GM12864 (cell line): ENCODE measurements at regions not wholly inside any gene's neighbourhood (a gene's known extent, or its start where the extent isn't known, plus 50 kb on each side); places are given as distances from the start of the nearest gene placed in this dataset.

Experiments
- DNase-seq: peaks from one replicate; pipeline ENCODE4 v3.0.0-alpha.2; 2011; ENCODE audit warnings: low read depth
- H3K4me3 ChIP-seq: 2 replicates; pipeline ENCODE4 v1.5.1; 2011; ENCODE audit warnings: mild to moderate bottlenecking, low read depth, low read length, control low read depth
- TF ChIP-seq, protein P1 (sequence below): IDR thresholded peaks from 2 replicates; pipeline ENCODE4 v1.5.1; 2011; ENCODE audit warnings: low read depth, mild to moderate bottlenecking, moderate library complexity, low read length, control low read depth, inconsistent platforms; ENCODE audit errors: missing control alignments

DNA sequence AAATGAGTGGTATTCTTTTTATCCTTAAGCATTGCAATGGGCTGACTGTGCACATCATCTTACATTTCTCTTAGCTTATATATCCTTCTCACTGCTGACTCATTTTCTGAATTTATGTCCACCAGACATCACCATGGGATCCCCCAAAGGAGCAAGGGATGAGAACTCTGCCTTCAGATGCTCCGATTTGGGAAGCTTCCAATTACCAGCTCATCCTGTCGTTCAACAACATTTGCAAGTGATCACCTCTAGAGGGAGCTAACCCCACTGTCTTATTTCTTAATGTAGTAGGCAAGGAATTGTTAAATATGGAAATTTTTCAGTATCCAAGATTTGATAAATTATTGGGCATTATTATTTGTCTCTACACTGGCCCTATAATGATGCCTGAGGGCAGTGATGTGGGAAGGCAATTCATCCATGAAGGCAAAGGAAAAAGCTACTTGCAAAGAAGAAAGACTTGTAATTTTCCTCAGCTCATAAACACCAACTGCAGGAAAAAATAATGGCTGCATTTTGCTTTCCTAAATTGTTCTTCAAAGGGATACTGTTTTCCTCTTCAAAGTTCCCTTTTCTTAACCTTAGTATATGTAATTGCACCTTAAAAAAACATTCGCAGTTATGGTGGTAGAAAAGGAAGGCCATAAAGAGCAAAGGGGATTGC is 102.4 kb upstream of the FSHB start:
- peak; percentile 0 for DNase-seq
- no peak overlapping the region for H3K4me3 ChIP-seq
- TF ChIP-seq, protein P1, sequence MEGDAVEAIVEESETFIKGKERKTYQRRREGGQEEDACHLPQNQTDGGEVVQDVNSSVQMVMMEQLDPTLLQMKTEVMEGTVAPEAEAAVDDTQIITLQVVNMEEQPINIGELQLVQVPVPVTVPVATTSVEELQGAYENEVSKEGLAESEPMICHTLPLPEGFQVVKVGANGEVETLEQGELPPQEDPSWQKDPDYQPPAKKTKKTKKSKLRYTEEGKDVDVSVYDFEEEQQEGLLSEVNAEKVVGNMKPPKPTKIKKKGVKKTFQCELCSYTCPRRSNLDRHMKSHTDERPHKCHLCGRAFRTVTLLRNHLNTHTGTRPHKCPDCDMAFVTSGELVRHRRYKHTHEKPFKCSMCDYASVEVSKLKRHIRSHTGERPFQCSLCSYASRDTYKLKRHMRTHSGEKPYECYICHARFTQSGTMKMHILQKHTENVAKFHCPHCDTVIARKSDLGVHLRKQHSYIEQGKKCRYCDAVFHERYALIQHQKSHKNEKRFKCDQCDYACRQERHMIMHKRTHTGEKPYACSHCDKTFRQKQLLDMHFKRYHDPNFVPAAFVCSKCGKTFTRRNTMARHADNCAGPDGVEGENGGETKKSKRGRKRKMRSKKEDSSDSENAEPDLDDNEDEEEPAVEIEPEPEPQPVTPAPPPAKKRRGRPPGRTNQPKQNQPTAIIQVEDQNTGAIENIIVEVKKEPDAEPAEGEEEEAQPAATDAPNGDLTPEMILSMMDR, result peak; percentile 65

DNA sequence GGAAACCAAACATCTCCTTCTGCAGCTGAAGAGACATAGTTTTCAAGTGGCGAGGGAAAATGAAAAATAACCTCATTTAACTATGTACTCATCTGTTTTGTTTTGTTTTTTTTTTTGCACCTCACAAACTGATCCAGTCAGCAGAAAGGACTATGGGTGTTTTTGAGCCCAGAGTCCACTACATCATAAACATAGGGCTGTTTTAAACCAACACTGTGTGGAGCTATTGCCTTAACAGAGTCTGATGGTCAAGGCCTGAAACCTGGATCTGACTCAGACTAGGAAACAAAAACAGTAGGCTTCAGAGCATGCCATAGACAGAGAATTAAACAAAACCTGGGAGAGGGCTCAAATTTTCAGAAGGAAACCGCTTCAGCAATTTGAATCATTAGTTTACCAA is 99.3 kb upstream of the FSHB start:
- TF ChIP-seq, protein P1, result no peak
- H3K4me3 ChIP-seq, result no peak overlapping the region
- DNase-seq, result no peak

DNA sequence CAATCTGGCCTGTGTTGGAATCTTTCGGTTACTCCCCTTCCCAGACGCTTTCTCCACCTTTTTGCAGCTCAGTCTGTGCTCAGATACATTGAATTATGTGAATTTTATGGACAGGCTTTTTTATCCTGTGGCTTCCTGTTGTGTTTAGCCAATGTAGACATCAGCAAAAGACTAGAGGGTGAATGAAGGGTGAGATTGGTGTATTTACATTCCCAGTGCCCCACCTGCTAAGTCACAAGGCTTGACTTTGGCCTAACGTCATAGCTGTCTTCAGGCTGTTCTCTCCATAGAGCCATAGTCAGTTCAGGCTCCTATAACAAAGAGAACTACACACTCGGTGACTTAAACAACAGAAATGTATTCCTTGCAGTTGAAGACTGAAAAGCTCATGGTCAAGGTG is 97.5 kb upstream of the FSHB start:
- DNase-seq, result no peak
- TF ChIP-seq, protein P1, result no peak

DNA sequence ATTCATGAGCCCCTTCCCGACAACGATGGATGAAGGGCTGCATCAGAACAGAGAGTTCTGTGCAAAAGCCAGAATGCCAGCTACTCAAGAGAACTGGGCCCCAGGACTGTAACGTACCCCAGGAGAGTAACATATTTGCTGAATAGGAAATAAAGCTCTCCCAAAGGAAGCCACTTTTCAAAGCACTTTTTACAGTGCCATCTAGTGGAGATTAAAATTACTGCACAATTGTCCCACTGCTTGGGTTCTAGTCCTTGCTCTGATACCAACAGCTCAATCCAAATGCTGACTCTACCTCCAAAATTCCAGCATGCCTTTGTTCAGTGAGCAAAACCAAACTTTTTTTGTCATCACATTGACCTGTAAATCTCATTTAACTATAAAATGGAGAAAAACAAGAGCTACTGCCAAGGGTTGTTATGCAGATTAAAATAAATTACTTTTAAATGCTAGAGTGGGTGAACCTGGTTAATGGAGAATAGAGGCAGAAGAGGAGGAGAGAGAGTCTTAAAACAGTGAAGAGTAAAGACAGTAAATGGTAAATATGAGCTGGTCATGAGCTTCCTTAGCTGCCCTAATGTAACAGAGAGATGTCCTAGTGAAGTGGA is 87.6 kb upstream of the FSHB start:
- peak; percentile 13 for DNase-seq
- TF ChIP-seq, protein P1, result peak; percentile 69
- no peak overlapping the region for H3K4me3 ChIP-seq

More for the DNA sequence above, 97.5 kb upstream of the FSHB start:
- H3K4me3 ChIP-seq, result no peak overlapping the region

DNA sequence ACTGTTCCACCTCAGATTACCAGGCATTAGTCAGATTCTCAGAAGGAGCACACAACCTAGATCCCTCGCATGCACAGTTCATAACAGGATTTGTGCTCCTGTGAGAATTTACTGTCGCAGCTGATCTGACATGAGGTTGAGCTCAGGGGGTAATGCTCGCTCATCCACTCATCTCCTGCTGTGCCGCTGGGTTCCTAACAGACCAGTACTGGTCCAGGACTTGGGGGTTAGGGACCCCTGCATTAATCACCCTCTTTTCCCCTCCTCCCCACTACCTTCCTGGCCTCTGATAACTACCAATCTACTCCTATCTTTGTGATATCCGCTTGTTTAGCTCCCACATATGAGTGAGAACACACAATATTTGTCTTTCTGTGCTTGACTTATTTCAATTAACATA is 83.5 kb upstream of the FSHB start:
- TF ChIP-seq, protein P1, result no peak
- no peak overlapping the region for H3K4me3 ChIP-seq

DNA sequence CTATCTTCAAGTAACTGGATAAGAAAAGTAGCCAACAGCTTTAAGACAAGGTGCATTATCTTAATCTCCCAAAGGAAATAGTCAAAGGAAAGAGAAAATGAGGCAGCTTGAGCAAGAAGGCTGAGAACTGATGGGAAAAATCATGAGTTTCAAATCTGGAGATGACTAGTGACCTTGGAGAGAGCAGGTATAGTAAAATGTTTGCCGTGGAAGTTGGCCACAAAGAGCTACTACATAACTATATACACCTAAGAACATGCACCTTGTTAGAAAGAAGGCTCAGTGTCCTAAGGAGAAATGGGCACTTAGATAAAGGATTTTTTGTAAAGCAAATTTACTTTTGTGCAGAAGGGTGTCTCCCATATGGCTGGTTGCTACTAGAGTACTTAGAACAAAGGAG is 80.8 kb upstream of the FSHB start:
- no peak for DNase-seq
- no peak overlapping the region for H3K4me3 ChIP-seq
- TF ChIP-seq, protein P1, result no peak

More for the DNA sequence above, 83.5 kb upstream of the FSHB start:
- no peak for DNase-seq

DNA sequence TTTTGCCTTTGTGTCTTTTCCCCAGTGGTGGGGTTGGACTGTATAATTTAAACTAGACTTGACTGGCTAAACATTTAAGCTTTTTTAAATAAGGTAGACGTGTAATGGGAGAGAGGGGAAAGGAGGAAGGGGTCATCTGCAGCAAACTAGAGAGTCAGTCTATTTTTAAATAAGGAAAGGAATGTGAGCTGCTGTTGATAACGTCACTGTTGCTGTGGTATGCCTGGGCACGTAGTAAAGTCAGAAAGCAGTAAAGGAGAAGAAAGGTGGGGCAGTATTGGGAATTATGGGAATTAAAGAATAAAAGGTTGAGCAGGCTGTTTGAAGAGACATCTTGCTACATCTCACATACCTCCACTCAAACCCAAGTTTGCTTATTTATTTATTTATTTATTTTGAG is 80.4 kb upstream of the FSHB start:
- TF ChIP-seq, protein P1, result no peak
- no peak for DNase-seq

More for the DNA sequence above, 80.4 kb upstream of the FSHB start:
- H3K4me3 ChIP-seq, result no peak overlapping the region
